Body of pancreas (tissue), 4 donors: ENCODE measurements at regions not wholly inside any gene's neighbourhood (a gene's known extent, or its start where the extent isn't known, plus 50 kb on each side); places are given as distances from the start of the nearest gene placed in this dataset.

Experiments
- ATAC-seq: fragments of 150-250 bp; one replicate; pipeline ENCODE4 v1.9.1; 2016
- DNase-seq, 4 donors: peaks; one replicate each; pipeline ENCODE4 v3.0.0-alpha.2; 2019
- H3K27ac ChIP-seq, 4 donors: fragments of 200-600 bp; sonication (generic); 1 replicate in 3 of 4; 2 replicates in 1 of 4; pipeline versions ENCODE4 v1.5.1 to v1.6.1; 2016 to 2019; ENCODE audit warnings: mild to moderate bottlenecking in 1 of 4, mixed read lengths in 1 of 4, moderate library complexity in 1 of 4
- H3K27me3 ChIP-seq, 2 donors: fragments of 200-600 bp; sonication (generic); one replicate each; pipeline ENCODE4 v1.6.0; 2016; ENCODE audit warnings: mild to moderate bottlenecking in 1 of 2
- H3K36me3 ChIP-seq, 2 donors: fragments of 200-600 bp; sonication (generic); replicated peaks in 1 of 2; 2 replicates each; pipeline ENCODE4 v1.5.1; 2016; ENCODE audit warnings: low read depth in 2 of 2; ENCODE audit not compliant: insufficient read depth in 1 of 2
- H3K4me1 ChIP-seq: fragments of 200-600 bp; sonication (generic); one replicate; pipeline ENCODE4 v1.6.0; 2016
- H3K4me3 ChIP-seq, 2 donors: fragments of 200-600 bp; sonication (generic); 1 replicate in 1 of 2; 2 replicates in 1 of 2; pipeline ENCODE4 v1.5.1; 2016 to 2019
- H3K9me3 ChIP-seq, 3 donors: fragments of 200-600 bp; sonication (generic); 1 replicate in 2 of 3; 2 replicates in 1 of 3; pipeline ENCODE4 v1.5.1; 2016
- CTCF ChIP-seq, 7 experiments: fragments of 450-650 bp in 4 of 7; fragments of 200-600 bp in 3 of 7; sonication (generic) in 3 of 7; IDR thresholded peaks; one replicate each; pipeline ENCODE4 v1.5.1; 2016 to 2019; ENCODE audit warnings: antibody characterized with exemption in 7 of 7
- POLR2A ChIP-seq, 3 donors: fragments of 450-650 bp; IDR thresholded peaks; one replicate each; pipeline ENCODE4 v1.6.1; 2016; ENCODE audit warnings: antibody characterized with exemption in 3 of 3, mild to moderate bottlenecking in 2 of 3
- WGBS, 2 donors: methylation state at CpG; one replicate each; pipeline ENCODE4 v1.1.5; 2017; 5-methylcytosine and 5-hydroxymethylcytosine counted together
- intact Hi-C: fragments of 100-400 bp; cut with DNase I; formaldehyde crosslinking; loops from one replicate; pipeline ENCODE4 v1.15.1; 2023

- no peak for TF ChIP-seq POLR2A (IDR thresholded peaks at IDR 0.05)
- no peak for TF ChIP-seq CTCF (IDR thresholded peaks at IDR 0.05)
- H3K27me3 ChIP-seq = no peaks in the 10 kb centered on the region
- H3K36me3 ChIP-seq = no peaks in the 10 kb centered on the region
- H3K4me1 ChIP-seq = no peaks in the 10 kb centered on the region
- ATAC-seq (no peak), DNase-seq (no peak)
- no peak overlapping the region for H3K4me3 ChIP-seq
- intact Hi-C loops = no loop called here
- WGBS, 2 donors = 43 to 54% methylated on average over 1 of the region's 1 CpG
- H3K9me3 ChIP-seq = no peaks in the 10 kb centered on the region
- H3K27ac ChIP-seq = no peak overlapping the region
Measured at GRCh38 chr7:126305671-126306070, 947.1 kb downstream of the GRM8 start.

GRCh38 chr7:126303926-126304325, 948.8 kb downstream of the GRM8 start:
- intact Hi-C loops = no loop called here
- no peaks in the 10 kb centered on the region for H3K4me1 ChIP-seq
- H3K36me3 ChIP-seq = no peaks in the 10 kb centered on the region
- WGBS, 2 donors = 75 to 79% methylated on average over 1 of the region's 1 CpG
- H3K9me3 ChIP-seq = no peaks in the 10 kb centered on the region
- H3K4me3 ChIP-seq = no peak overlapping the region
- H3K27me3 ChIP-seq = no peaks in the 10 kb centered on the region
- no peak for DNase-seq
- ATAC-seq = no peak
- TF ChIP-seq CTCF (IDR thresholded peaks at IDR 0.05) = no peak
- no peak for TF ChIP-seq POLR2A (IDR thresholded peaks at IDR 0.05)
- H3K27ac ChIP-seq = no peak overlapping the region

GRCh38 chr7:126302639-126303038, 950.1 kb downstream of the GRM8 start:
- Histone ChIP-seq H3K27ac (no peak overlapping the region), H3K4me1 (no peaks in the 10 kb centered on the region), H3K27me3 (no peaks in the 10 kb centered on the region), H3K4me3 (no peak overlapping the region), H3K36me3 (no peaks in the 10 kb centered on the region), H3K9me3 (no peaks in the 10 kb centered on the region)
- TF ChIP-seq POLR2A (IDR thresholded peaks at IDR 0.05) (no peak), CTCF (IDR thresholded peaks at IDR 0.05) (no peak)
- WGBS, 2 donors = 41 to 42% methylated on average over 2 of the region's 2 CpGs
- intact Hi-C loops = no loop called here
- ATAC-seq (no peak), DNase-seq (no peak)

GRCh38 chr7:126286317-126286716, 966.4 kb downstream of the GRM8 start:
- Histone ChIP-seq H3K36me3 (no peaks in the 10 kb centered on the region), H3K9me3 (no peaks in the 10 kb centered on the region), H3K27ac (no peak overlapping the region), H3K4me1 (no peaks in the 10 kb centered on the region), H3K4me3 (no peak overlapping the region), H3K27me3 (no peaks in the 10 kb centered on the region)
- intact Hi-C loops = no loop called here
- WGBS, 2 donors = 74 to 81% methylated on average over 2 of the region's 2 CpGs
- DNase-seq (no peak), ATAC-seq (no peak)
- TF ChIP-seq POLR2A (IDR thresholded peaks at IDR 0.05) (no peak), CTCF (IDR thresholded peaks at IDR 0.05) (no peak)

GRCh38 chr7:126236261-126236660, 1016.5 kb downstream of the GRM8 start:
- Histone ChIP-seq H3K27ac (no peak overlapping the region), H3K9me3 (no peaks in the 10 kb centered on the region), H3K4me3 (no peak overlapping the region), H3K36me3 (no peaks in the 10 kb centered on the region), H3K4me1 (no peaks in the 10 kb centered on the region), H3K27me3 (no peaks in the 10 kb centered on the region)
- intact Hi-C loops = no loop called here
- DNase-seq = no peak
- no peak for ATAC-seq
- WGBS, 2 donors = 58 to 59% methylated on average over 5 of the region's 5 CpGs
- TF ChIP-seq CTCF (IDR thresholded peaks at IDR 0.05) (no peak), POLR2A (IDR thresholded peaks at IDR 0.05) (no peak)
